NCI-H2029 treated with DMSO at 0.1 percent for 48 hours (cell line): ENCODE measurements at regions not wholly inside any gene's neighbourhood (a gene's known extent, or its start where the extent isn't known, plus 50 kb on each side); places are given as distances from the start of the nearest gene placed in this dataset.

ENCODE experiments used
- DNase-seq: peaks from one replicate; lab custom pipeline; 2025; lab: John Stamatoyannopoulos, UW

GRCh38 chr5:174311121-174311520 is 265.6 kb downstream of the NSG2 start:
- DNase-seq = no peak

GRCh38 chr5:174311531-174312269 is 266.2 kb downstream of the NSG2 start:
- DNase-seq = peak; percentile 69

- no peak for DNase-seq
Measured at GRCh38 chr5:174312270-174312617, 266.7 kb downstream of the NSG2 start.

GRCh38 chr5:174312641-174313040 is 267.1 kb downstream of the NSG2 start:
- DNase-seq = no peak

GRCh38 chr5:174313615-174314014 is 268.1 kb downstream of the NSG2 start:
- no peak for DNase-seq

GRCh38 chr5:174314261-174314660 is 268.8 kb downstream of the NSG2 start:
- no peak for DNase-seq

GRCh38 chr5:174315471-174315870 is 270.0 kb downstream of the NSG2 start:
- peak; percentile 34 for DNase-seq

GRCh38 chr5:174315871-174316270 is 270.4 kb downstream of the NSG2 start:
- DNase-seq = no peak

GRCh38 chr5:174316326-174316725 is 270.8 kb downstream of the NSG2 start:
- DNase-seq = no peak

- DNase-seq = peak; percentile 24
Measured at GRCh38 chr5:174317256-174317894, 271.9 kb downstream of the NSG2 start.

- no peak for DNase-seq
Measured at GRCh38 chr5:174318578-174318977, 273.1 kb downstream of the NSG2 start.

- DNase-seq = no peak
Measured at GRCh38 chr5:174319551-174319950, 274.0 kb downstream of the NSG2 start.

- no peak for DNase-seq
Measured at GRCh38 chr5:174320051-174320450, 274.5 kb downstream of the NSG2 start.

- peak; percentile 45 for DNase-seq
Measured at GRCh38 chr5:174323878-174324281, 278.4 kb downstream of the NSG2 start.

- no peak for DNase-seq
Measured at GRCh38 chr5:174324680-174325079, 279.2 kb downstream of the NSG2 start.

- no peak for DNase-seq
Measured at GRCh38 chr5:174325431-174325830, 279.9 kb downstream of the NSG2 start.

GRCh38 chr5:174325961-174326360 is 280.5 kb downstream of the NSG2 start:
- no peak for DNase-seq

- no peak for DNase-seq
Measured at GRCh38 chr5:174326372-174326771, 280.9 kb downstream of the NSG2 start.

GRCh38 chr5:174327317-174327864 is 281.9 kb downstream of the NSG2 start:
- peak; percentile 84 for DNase-seq

- no peak for DNase-seq
Measured at GRCh38 chr5:174327896-174328295, 282.4 kb downstream of the NSG2 start.

GRCh38 chr5:174328631-174329299 is 283.3 kb downstream of the NSG2 start:
- DNase-seq = no peak

GRCh38 chr5:174329738-174330137 is 284.2 kb downstream of the NSG2 start:
- DNase-seq = no peak
